HG03108 (cell line): ENCODE measurements at regions not wholly inside any gene's neighbourhood (a gene's known extent, or its start where the extent isn't known, plus 50 kb on each side); places are given as distances from the start of the nearest gene placed in this dataset.
A peak's percentile ranks its signal among the peaks of the same experiment; 100 is the strongest.
"Not testable (repeated sequence)": the region's sequence is repeated elsewhere in the genome, so short reads cannot be mapped to it uniquely, and the experiment has no call there.

ENCODE experiments used
- ATAC-seq: cut with Tn5 transposase; IDR thresholded peaks from one replicate; pipeline ENCODE4 v1.9.1; 2021; ENCODE audit warnings: moderate library complexity; ENCODE audit not compliant: unreplicated experiment

GRCh38 chr12:131586269-131586668 is 124.6 kb upstream of the SFSWAP start:
- no peak for ATAC-seq

GRCh38 chr12:131586761-131587160 is 124.1 kb upstream of the SFSWAP start:
- no peak for ATAC-seq

GRCh38 chr12:131587565-131587964 is 123.3 kb upstream of the SFSWAP start:
- no peak for ATAC-seq

GRCh38 chr12:131589221-131589897 is 121.5 kb upstream of the SFSWAP start:
- ATAC-seq, result no peak

GRCh38 chr12:131589966-131590365 is 120.9 kb upstream of the SFSWAP start:
- no peak for ATAC-seq

GRCh38 chr12:131591136-131591535 is 119.8 kb upstream of the SFSWAP start:
- no peak for ATAC-seq

- no peak for ATAC-seq
Measured at GRCh38 chr12:131591714-131592709, 118.9 kb upstream of the SFSWAP start.

GRCh38 chr12:131592972-131593371 is 117.9 kb upstream of the SFSWAP start:
- peak; percentile 97 for ATAC-seq

- no peak for ATAC-seq
Measured at GRCh38 chr12:131593406-131593805, 117.5 kb upstream of the SFSWAP start.

- ATAC-seq, result no peak
Measured at GRCh38 chr12:131596115-131596514, 114.8 kb upstream of the SFSWAP start.

- ATAC-seq, result no peak
Measured at GRCh38 chr12:131597333-131597732, 113.6 kb upstream of the SFSWAP start.

- ATAC-seq, result no peak
Measured at GRCh38 chr12:131598717-131599116, 112.2 kb upstream of the SFSWAP start.

GRCh38 chr12:131599190-131600159 is 111.4 kb upstream of the SFSWAP start:
- no peak for ATAC-seq

GRCh38 chr12:131600160-131600532 is 110.7 kb upstream of the SFSWAP start:
- no peak for ATAC-seq

GRCh38 chr12:131601499-131601898 is 109.4 kb upstream of the SFSWAP start:
- ATAC-seq, result not testable (repeated sequence)

- ATAC-seq, result no peak
Measured at GRCh38 chr12:131603106-131603938, 107.6 kb upstream of the SFSWAP start.

GRCh38 chr12:131603939-131604795 is 106.7 kb upstream of the SFSWAP start:
- ATAC-seq, result peak; percentile 47

GRCh38 chr12:131604859-131605258 is 106.0 kb upstream of the SFSWAP start:
- ATAC-seq, result no peak

GRCh38 chr12:131605304-131605829 is 105.5 kb upstream of the SFSWAP start:
- no peak for ATAC-seq
